ENCODE measurements at regions not wholly inside any gene's neighbourhood (a gene's known extent, or its start where the extent isn't known, plus 50 kb on each side); places are given as distances from the start of the nearest gene placed in this dataset.
A peak's percentile ranks its signal among the peaks of the same experiment; 100 is the strongest.

GRCh38 chr2:120881981-120882788, 146.5 kb downstream of the GLI2 start:
- Mint-ChIP-seq H3K9me3 (ENCODE audit: unreplicated experiment) (peaks cover 8% of the 10 kb centered on the region), H3K4me3 (ENCODE audit: unreplicated experiment) (no peak overlapping the region), H3K27me3 (ENCODE audit: unreplicated experiment) (no peaks in the 10 kb centered on the region), H3K36me3 (ENCODE audit: unreplicated experiment) (no peaks in the 10 kb centered on the region), H3K27ac (ENCODE audit: unreplicated experiment) (peak overlapping the region; percentile 39), H3K4me1 (ENCODE audit: low read depth, unreplicated experiment) (peaks cover 35% of the 10 kb centered on the region)
- no peak for DNase-seq
- TF ChIP-seq, protein P1, sequence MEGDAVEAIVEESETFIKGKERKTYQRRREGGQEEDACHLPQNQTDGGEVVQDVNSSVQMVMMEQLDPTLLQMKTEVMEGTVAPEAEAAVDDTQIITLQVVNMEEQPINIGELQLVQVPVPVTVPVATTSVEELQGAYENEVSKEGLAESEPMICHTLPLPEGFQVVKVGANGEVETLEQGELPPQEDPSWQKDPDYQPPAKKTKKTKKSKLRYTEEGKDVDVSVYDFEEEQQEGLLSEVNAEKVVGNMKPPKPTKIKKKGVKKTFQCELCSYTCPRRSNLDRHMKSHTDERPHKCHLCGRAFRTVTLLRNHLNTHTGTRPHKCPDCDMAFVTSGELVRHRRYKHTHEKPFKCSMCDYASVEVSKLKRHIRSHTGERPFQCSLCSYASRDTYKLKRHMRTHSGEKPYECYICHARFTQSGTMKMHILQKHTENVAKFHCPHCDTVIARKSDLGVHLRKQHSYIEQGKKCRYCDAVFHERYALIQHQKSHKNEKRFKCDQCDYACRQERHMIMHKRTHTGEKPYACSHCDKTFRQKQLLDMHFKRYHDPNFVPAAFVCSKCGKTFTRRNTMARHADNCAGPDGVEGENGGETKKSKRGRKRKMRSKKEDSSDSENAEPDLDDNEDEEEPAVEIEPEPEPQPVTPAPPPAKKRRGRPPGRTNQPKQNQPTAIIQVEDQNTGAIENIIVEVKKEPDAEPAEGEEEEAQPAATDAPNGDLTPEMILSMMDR (IDR thresholded peaks at IDR 0.05; ENCODE audit: partially characterized antibody, unreplicated experiment), result no peak

- H3K27ac Mint-ChIP-seq (ENCODE audit: unreplicated experiment), result no peak overlapping the region
These were observed 148.2 kb downstream of the GLI2 start for GRCh38 chr2:120883607-120884440.

DNA sequence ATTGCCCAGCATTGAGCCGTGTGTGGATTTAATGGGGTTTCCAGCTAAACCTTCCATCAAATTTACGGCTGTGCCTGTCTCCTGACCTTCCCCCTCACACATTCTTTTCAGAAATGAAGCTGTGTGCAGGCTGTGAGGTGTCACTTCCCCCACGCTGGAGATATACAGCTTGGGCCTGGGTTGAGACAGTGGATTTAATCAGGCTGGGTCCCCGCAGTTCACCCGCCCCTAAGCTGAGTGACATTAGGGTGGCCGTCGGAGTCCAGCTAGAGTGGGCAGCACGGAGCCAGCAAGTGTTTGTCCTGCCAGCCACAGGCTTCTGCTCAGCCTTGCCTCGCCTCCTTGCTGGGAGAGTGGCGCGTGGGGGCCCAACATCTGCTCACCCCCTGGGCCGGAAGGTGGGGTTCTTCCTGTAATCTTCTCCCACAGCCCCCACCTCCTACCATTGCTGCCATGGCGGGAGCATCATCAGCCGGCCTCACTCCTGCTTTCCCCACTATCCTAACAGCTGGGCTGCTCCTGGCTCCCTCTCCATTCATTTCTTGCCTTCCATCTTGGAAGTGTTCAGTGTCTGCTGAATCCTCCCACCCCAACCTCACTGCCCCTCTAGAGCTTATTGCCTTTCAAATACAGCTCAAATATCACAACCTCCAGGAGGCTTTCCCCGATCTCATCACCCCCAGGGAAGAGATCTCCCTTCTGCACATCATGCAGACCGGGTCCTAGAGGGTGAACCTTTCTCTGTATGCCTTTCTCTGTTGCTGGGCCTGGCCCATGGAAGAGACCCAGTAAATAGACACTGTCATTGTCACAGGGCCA, 149.0 kb downstream of the GLI2 start:
- no peaks in the 10 kb centered on the region for H3K36me3 Mint-ChIP-seq (ENCODE audit: unreplicated experiment)
- TF ChIP-seq, protein P1 (IDR thresholded peaks at IDR 0.05; ENCODE audit: partially characterized antibody, unreplicated experiment), result no peak
- peaks cover 8% of the 10 kb centered on the region for H3K9me3 Mint-ChIP-seq (ENCODE audit: unreplicated experiment)

More at GRCh38 chr2:120883607-120884440, 148.2 kb downstream of the GLI2 start:
- H3K9me3 Mint-ChIP-seq (ENCODE audit: unreplicated experiment), result peaks cover 8% of the 10 kb centered on the region
- H3K27me3 Mint-ChIP-seq (ENCODE audit: unreplicated experiment), result peaks cover 1% of the 10 kb centered on the region
- peaks cover 42% of the 10 kb centered on the region for H3K4me1 Mint-ChIP-seq (ENCODE audit: low read depth, unreplicated experiment)
- TF ChIP-seq, protein P1 (IDR thresholded peaks at IDR 0.05; ENCODE audit: partially characterized antibody, unreplicated experiment), result peak; percentile 14
- no peak for DNase-seq
- no peak overlapping the region for H3K4me3 Mint-ChIP-seq (ENCODE audit: unreplicated experiment)
- H3K36me3 Mint-ChIP-seq (ENCODE audit: unreplicated experiment), result no peaks in the 10 kb centered on the region

GRCh38 chr2:120885321-120885720, 149.7 kb downstream of the GLI2 start:
- Mint-ChIP-seq H3K27me3 (ENCODE audit: unreplicated experiment) (peaks cover 1% of the 10 kb centered on the region), H3K36me3 (ENCODE audit: unreplicated experiment) (no peaks in the 10 kb centered on the region), H3K4me3 (ENCODE audit: unreplicated experiment) (no peak overlapping the region), H3K27ac (ENCODE audit: unreplicated experiment) (no peak overlapping the region), H3K4me1 (ENCODE audit: low read depth, unreplicated experiment) (peaks cover 33% of the 10 kb centered on the region), H3K9me3 (ENCODE audit: unreplicated experiment) (peaks cover 8% of the 10 kb centered on the region)
- DNase-seq, result no peak
- TF ChIP-seq, protein P1 (IDR thresholded peaks at IDR 0.05; ENCODE audit: partially characterized antibody, unreplicated experiment), result no peak

More for the DNA sequence above, 149.0 kb downstream of the GLI2 start:
- H3K27me3 Mint-ChIP-seq (ENCODE audit: unreplicated experiment), result peaks cover 1% of the 10 kb centered on the region
- DNase-seq, result no peak
- peaks cover 37% of the 10 kb centered on the region for H3K4me1 Mint-ChIP-seq (ENCODE audit: low read depth, unreplicated experiment)
- H3K4me3 Mint-ChIP-seq (ENCODE audit: unreplicated experiment), result no peak overlapping the region
- peak overlapping the region; percentile 12 for H3K27ac Mint-ChIP-seq (ENCODE audit: unreplicated experiment)
